Stimulated activated CD4-positive, alpha-beta T cell treated with anti-CD3 and anti-CD28 coated beads, TNF-alpha, amount 100 ng/mL, for 4 hours (primary cell): ENCODE measurements at regions not wholly inside any gene's neighbourhood (a gene's known extent, or its start where the extent isn't known, plus 50 kb on each side); places are given as distances from the start of the nearest gene placed in this dataset.
"Not testable (repeated sequence)": the region's sequence is repeated elsewhere in the genome, so short reads cannot be mapped to it uniquely, and the experiment has no call there.

Source experiments
- DNase-seq, 3 experiments: peaks; one replicate each; pipeline ENCODE4 v3.0.0-alpha.2; 2020; ENCODE audit warnings: low read depth in 3 of 3

- no peak for DNase-seq
Measured at GRCh38 chr3:105085506-105085905, 281.2 kb upstream of the ALCAM start.

DNA sequence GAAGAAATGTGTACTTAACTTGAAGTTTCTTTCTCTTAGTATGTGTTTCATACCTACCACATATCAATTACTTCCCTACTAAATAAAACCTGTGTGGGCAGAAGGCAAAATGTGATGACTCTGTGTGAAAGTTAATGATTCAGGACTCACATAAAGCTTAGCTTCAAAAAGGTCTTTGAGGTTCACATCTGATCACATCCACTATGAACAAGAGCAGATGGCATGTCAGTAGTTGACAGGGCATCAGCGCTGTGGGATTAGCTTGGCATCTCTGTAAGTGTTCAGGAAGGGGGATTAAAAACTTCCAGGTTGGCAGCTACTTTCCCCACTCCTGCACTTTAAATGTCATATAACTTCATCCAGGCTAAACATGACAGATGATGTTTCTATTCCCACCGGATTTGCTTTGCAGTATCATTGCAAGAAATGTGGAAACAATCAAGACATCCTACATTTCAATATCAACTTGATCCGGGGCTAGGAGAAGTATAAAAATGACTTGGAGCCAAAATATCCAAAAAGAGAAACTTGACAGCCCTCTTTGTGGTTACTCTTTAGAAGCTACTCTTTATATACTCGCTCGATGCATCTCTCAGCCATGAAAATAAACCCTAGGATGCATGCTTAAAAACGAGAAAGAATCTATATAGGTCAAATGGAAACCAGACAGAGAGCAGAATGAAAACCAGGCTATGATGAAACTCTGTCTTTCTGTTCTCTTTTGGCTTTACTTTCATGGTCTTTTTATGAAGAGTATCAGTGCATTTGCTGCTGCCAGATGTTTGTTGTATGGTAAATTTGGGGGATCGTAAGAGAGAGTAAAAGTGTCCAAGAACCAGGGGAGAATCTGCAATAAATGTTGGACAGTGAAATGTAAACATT lies 273.1 kb upstream of the ALCAM start:
- DNase-seq = no peak

- DNase-seq = no peak
Measured at GRCh38 chr3:105094588-105094987, 272.1 kb upstream of the ALCAM start.

DNA sequence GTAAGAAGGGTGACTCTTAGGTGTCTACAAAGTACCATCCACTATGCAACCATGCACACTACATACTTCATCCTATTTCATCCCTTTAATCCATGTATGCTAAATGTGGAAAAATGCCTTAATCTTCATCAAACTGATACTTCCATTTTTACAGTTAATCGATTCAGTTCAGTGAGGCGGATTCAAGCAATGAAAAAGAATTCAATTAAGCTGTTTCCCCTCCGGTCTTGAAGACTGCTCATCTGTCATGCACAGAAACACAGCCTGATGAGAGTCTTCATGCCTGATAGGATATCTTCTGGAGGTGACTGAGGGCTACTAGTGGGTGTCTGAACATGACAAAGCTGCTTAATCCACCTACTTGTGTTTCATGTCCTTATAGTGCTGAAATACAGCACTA lies 270.6 kb upstream of the ALCAM start:
- DNase-seq = no peak

GRCh38 chr3:105101603-105102002 lies 265.1 kb upstream of the ALCAM start:
- DNase-seq = no peak

GRCh38 chr3:105103139-105103538 lies 263.6 kb upstream of the ALCAM start:
- no peak for DNase-seq

DNA sequence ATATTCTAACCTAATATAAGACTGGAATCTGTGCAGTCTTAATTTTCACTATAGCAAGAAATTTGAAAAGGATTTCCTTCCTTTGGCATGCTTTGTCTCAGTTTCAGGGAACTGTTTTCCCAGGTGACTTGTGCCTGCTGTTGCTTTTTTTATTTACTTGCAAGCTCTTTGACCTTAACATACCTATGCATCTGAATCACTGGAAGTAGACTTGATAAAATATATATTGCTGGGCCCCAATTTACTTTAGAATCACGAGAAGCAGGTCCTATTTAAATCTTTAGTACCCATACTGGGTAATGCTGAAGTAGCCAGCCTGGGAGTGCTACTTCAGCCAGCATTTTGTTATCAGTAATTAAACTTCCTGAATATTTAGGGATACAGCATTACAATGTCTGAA lies 257.9 kb upstream of the ALCAM start:
- DNase-seq = no peak

GRCh38 chr3:105118905-105119304 lies 247.8 kb upstream of the ALCAM start:
- DNase-seq = no peak

DNA sequence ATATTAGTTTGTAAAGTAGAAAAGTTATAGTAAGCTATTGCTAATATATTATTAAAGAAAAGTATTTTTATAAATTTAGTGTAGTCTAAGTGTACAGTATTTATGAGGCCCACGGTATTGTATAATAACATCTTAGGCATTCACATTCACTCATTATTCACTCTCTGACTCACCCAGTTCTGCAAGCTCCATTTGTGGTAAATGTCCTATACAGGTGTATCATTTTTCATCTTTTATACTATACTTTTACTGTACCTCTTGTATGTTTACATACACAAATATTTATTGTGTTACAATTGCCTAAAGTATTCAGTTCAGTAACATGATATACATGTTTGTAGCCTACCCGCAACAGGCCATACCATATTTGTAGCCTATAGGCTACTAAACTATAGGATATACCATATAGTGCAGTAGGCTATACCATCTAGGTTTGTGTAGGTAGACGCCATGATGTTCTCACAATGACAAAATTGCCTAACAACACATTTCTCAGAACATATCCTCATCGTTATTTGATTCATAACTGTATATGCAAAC lies 246.8 kb upstream of the ALCAM start:
- no peak for DNase-seq

- no peak for DNase-seq
Measured at GRCh38 chr3:105130911-105131310, 235.8 kb upstream of the ALCAM start.

DNA sequence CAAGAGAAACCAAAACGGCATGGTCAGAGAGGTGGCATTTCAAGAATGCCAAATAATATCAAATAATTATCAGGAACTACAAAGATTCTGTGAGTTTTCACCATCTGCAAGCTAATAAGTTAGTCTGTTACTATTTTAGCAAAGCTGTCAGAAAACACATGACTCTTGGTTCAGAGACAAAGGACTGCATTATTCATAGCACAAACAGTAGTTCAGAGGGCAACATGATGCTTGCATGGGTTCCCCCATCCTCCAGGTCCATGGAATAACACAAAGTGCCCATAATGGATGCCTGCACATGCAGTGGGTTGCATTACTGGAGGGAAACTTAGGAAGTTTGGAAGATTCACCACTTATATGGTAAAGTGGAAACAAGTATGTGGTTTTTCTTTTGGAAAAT lies 228.8 kb upstream of the ALCAM start:
- DNase-seq = no peak

DNA sequence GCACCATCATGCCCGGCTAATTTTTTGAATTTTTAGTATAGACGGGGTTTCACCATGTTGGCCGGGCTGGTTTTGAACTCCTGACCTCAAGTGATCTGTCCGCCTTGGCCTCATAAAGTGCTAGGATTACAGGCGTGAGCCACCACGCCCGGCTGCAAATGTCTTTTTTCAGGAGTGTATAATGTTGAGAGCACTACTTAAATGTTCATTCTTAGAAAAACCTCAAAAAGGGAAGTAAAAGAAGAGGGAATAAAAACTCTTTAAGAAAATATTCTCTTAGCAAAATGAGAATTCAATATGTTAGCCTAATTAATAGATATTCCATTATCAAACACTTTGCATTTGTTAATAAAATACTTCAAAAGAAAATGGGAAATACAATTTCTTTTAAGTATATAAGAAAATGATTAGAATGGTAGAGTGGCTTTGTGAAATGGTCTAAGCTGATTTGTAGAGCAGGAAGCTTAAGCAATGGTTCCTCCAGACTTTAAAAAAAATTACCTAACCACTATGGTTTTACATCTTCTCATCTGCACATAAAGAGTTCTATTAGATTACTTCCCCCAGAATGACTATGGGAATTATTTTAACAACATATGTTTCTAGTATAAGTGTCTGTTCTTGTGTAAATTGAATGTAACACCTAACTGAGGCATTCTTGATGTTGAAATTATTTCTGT lies 226.7 kb upstream of the ALCAM start:
- DNase-seq = no peak

DNA sequence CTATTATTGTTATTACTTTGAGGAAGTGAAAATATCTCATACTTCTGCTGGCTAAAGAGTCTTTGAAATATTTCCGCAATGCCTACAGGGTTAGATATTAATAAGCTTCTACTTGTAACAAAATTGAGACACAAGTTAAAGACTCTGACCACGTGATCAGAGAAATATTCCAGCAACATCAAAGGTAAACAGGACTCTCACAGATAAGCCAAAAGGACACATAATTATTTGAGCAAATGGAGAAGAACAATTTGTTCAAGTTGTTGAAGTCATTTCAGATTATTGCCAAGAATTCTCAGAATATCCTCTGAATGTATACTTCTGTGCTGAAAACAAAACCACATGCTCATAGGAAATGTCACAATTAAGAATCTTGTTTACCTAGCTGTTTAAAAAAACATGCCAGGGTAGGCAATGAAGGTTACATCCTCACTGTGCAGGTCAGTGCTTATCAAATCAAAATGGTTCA lies 225.8 kb upstream of the ALCAM start:
- no peak for DNase-seq

- no peak for DNase-seq
Measured at GRCh38 chr3:105144837-105145236, 221.9 kb upstream of the ALCAM start.

DNA sequence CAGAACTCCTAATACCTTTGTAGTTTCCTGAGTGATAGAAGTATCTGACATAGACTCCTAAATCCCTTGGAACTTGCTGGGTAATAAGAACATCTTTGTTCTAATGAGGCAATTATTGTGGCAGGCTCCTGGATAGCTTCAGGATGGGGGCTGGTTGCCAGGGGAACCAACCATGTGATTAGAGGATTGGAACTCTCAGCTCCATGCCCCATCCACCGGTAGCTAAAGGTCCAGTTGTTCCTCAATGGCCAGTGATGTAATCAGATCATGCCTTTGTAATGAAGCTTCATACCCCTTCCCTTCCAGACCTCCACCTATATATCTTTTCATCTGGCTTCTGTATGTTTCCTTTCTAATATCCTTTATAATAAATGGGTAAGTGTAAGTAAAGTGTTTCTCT lies 221.2 kb upstream of the ALCAM start:
- DNase-seq = no peak

GRCh38 chr3:105149197-105149596 lies 217.5 kb upstream of the ALCAM start:
- not testable (repeated sequence) for DNase-seq

GRCh38 chr3:105152987-105153386 lies 213.7 kb upstream of the ALCAM start:
- DNase-seq = no peak

GRCh38 chr3:105154692-105155091 lies 212.0 kb upstream of the ALCAM start:
- no peak for DNase-seq

DNA sequence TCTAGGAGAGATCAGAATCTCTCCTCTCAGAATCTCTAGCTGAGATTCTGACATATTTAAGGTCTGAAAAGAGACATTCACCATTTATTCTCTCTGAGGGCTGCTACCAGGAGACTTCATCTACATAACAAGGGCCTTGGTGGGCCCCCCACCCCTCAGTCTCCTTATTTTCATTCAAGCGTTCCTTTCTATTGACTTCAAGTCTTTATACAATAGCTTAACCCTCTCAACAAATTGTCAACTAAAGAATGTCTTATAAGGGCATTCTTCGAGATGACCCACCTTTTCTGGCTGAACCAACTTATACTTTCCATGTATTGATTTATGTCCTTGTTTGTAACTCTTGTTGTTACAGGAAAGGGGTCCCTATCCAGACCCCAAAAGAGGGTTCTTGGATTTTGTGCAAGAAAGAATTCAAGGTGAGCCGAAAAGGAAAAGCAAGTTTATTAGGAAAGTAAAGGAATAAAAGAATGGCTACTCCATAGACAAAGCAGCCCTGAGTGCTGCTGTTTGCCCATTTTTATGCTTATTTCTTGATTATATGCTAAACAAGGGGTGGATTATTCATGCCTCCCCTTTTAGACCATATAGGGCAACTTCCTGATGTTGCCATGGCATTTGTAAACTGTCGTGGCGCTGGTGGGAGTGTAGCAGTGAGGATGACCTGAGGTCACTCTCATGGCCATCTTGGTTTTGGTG lies 209.5 kb upstream of the ALCAM start:
- DNase-seq = no peak

- no peak for DNase-seq
Measured at GRCh38 chr3:105157766-105158085, 209.0 kb upstream of the ALCAM start.

GRCh38 chr3:105158286-105158685 lies 208.4 kb upstream of the ALCAM start:
- DNase-seq = no peak

GRCh38 chr3:105162448-105162847 lies 204.3 kb upstream of the ALCAM start:
- DNase-seq = no peak
